22Rv1 (cell line): ENCODE measurements at regions not wholly inside any gene's neighbourhood (a gene's known extent, or its start where the extent isn't known, plus 50 kb on each side); places are given as distances from the start of the nearest gene placed in this dataset.
"Not testable (repeated sequence)": the region's sequence is repeated elsewhere in the genome, so short reads cannot be mapped to it uniquely, and the experiment has no call there.

Source experiments
- ZFX ChIP-seq: fragments of 450-650 bp; IDR thresholded peaks from 2 replicates; pipeline ENCODE4 v1.6.1; 2017; ENCODE audit warnings: antibody characterized with exemption, borderline replicate concordance
- TF ChIP-seq, protein P1 (sequence below): fragments of 450-650 bp; IDR thresholded peaks from 2 replicates; pipeline ENCODE4 v1.5.1; 2017; ENCODE audit warnings: mild to moderate bottlenecking

DNA sequence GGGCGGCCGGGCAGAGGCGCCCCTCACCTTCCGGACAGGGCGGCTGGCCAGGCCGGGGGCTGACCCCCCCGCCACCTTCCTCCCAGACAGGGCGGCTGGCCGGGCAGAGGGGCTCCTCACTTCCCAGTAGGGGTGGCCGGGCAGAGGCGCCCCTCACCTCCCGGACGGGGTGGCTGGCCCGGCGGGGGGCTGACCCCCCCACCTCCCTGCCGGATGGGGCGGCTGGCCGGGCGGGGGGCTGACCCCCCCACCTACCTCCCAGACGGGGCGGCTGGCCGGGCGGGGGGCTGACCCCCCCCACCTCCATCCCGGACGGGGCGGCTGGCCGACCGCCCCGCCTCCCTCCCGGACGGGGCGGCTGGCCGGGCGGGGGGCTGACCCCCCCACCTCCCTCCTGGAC lies 1615.5 kb upstream of the C9orf72 start:
- TF ChIP-seq, protein P1, sequence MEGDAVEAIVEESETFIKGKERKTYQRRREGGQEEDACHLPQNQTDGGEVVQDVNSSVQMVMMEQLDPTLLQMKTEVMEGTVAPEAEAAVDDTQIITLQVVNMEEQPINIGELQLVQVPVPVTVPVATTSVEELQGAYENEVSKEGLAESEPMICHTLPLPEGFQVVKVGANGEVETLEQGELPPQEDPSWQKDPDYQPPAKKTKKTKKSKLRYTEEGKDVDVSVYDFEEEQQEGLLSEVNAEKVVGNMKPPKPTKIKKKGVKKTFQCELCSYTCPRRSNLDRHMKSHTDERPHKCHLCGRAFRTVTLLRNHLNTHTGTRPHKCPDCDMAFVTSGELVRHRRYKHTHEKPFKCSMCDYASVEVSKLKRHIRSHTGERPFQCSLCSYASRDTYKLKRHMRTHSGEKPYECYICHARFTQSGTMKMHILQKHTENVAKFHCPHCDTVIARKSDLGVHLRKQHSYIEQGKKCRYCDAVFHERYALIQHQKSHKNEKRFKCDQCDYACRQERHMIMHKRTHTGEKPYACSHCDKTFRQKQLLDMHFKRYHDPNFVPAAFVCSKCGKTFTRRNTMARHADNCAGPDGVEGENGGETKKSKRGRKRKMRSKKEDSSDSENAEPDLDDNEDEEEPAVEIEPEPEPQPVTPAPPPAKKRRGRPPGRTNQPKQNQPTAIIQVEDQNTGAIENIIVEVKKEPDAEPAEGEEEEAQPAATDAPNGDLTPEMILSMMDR: not testable (repeated sequence)
- TF ChIP-seq ZFX: not testable (repeated sequence)
